SK-N-SH (cell line): ENCODE measurements at regions not wholly inside any gene's neighbourhood (a gene's known extent, or its start where the extent isn't known, plus 50 kb on each side); places are given as distances from the start of the nearest gene placed in this dataset.

Source experiments
- CHD2 ChIP-seq: fragments of 150-350 bp; IDR thresholded peaks from 2 replicates; pipeline ENCODE4 v1.6.1; 2018; ENCODE audit warnings: low read length; ENCODE audit not compliant: partially characterized antibody
- CTCF ChIP-seq: fragments of 200-600 bp; sonication (generic); IDR thresholded peaks from 2 replicates; pipeline ENCODE4 v1.6.1; 2017; ENCODE audit warnings: antibody characterized with exemption, mild to moderate bottlenecking, moderate library complexity
- FOXJ3 ChIP-seq: sonication (generic); formaldehyde crosslinking; IDR thresholded peaks from 2 replicates; pipeline ENCODE4 v1.5.1; 2020; ENCODE audit warnings: mild to moderate bottlenecking, missing genetic modification reagents
- NRF1 ChIP-seq: IDR thresholded peaks from 2 replicates; pipeline ENCODE4 v1.6.1; 2012; ENCODE audit warnings: low read depth, mild to moderate bottlenecking, low read length
- USF1 ChIP-seq: IDR thresholded peaks from 2 replicates; pipeline ENCODE4 v1.4.0; 2012; ENCODE audit warnings: low read depth, borderline replicate concordance

- no peak for TF ChIP-seq CTCF
- TF ChIP-seq CHD2: no peak
- TF ChIP-seq NRF1: no peak
- no peak for TF ChIP-seq USF1
- no peak for TF ChIP-seq FOXJ3
Observed at GRCh38 chr17:11035681-11036080, 197.8 kb upstream of the PIRT start.
